Gastroesophageal sphincter (tissue), 4 donors: ENCODE measurements at regions not wholly inside any gene's neighbourhood (a gene's known extent, or its start where the extent isn't known, plus 50 kb on each side); places are given as distances from the start of the nearest gene placed in this dataset.

ENCODE experiments used
- ATAC-seq: fragments of 150-250 bp; one replicate; pipeline ENCODE4 v1.9.1; 2016; ENCODE audit warnings: mild to moderate bottlenecking, moderate library complexity
- H3K27ac ChIP-seq, 4 donors: fragments of 200-600 bp; sonication (generic) in 3 of 4; 1 replicate in 3 of 4; 2 replicates in 1 of 4; pipeline ENCODE4 v1.5.1; 2016 to 2019
- H3K27me3 ChIP-seq: fragments of 200-600 bp; sonication (generic); one replicate; pipeline ENCODE4 v1.5.1; 2019
- H3K36me3 ChIP-seq, 2 donors: fragments of 200-600 bp; sonication (generic); one replicate each; pipeline ENCODE4 v1.5.1; 2019; ENCODE audit warnings: control low read depth in 1 of 2
- H3K4me1 ChIP-seq, 3 donors: fragments of 200-600 bp; sonication (generic); 1 replicate in 2 of 3; 2 replicates in 1 of 3; pipeline ENCODE4 v1.5.1; 2016 to 2019; ENCODE audit warnings: control low read depth in 2 of 3
- H3K4me3 ChIP-seq, 2 donors: fragments of 200-600 bp; sonication (generic); one replicate each; pipeline ENCODE4 v1.5.1; 2019; ENCODE audit warnings: mild to moderate bottlenecking in 1 of 2, moderate library complexity in 1 of 2
- H3K9me3 ChIP-seq, 3 donors: fragments of 200-600 bp; sonication (generic); one replicate each; pipeline ENCODE4 v1.5.1; 2017 to 2019; ENCODE audit warnings: control low read depth in 2 of 3
- EP300 ChIP-seq: sonication (generic); formaldehyde crosslinking; IDR thresholded peaks from one replicate; pipeline ENCODE4 v1.6.1; 2017; ENCODE audit warnings: antibody characterized with exemption, mild to moderate bottlenecking
- POLR2A ChIP-seq, 2 donors: fragments of 450-650 bp; IDR thresholded peaks; one replicate each; pipeline ENCODE4 v1.6.1; 2017; ENCODE audit warnings: antibody characterized with exemption in 2 of 2, mild to moderate bottlenecking in 2 of 2, moderate library complexity in 1 of 2
- POLR2AphosphoS5 ChIP-seq: sonication (generic); formaldehyde crosslinking; IDR thresholded peaks from one replicate; pipeline ENCODE4 v1.6.1; 2017; ENCODE audit warnings: antibody characterized with exemption
- WGBS, 2 donors: methylation state at CpG; one replicate each; pipeline ENCODE4 v1.1.5; 2018; ENCODE audit warnings: low coverage in 1 of 2; 5-methylcytosine and 5-hydroxymethylcytosine counted together
- TF ChIP-seq, protein P1 (sequence below), 4 experiments: fragments of 200-600 bp in 2 of 4; fragments of 450-650 bp in 2 of 4; sonication (generic) in 1 of 4; IDR thresholded peaks; one replicate each; pipeline ENCODE4 v1.5.1; 2017 to 2019; ENCODE audit warnings: antibody characterized with exemption in 4 of 4, mild to moderate bottlenecking in 2 of 4, moderate library complexity in 2 of 4

- Histone ChIP-seq H3K9me3 (no peaks in the 10 kb centered on the region), H3K4me1 (peaks cover 10 to 64% (median 44%) of the 10 kb centered on the region in 3 donors), H3K27me3 (no peaks in the 10 kb centered on the region), H3K4me3 (no peak overlapping the region), H3K27ac (no peak overlapping the region), H3K36me3 (no peaks in the 10 kb centered on the region)
- TF ChIP-seq POLR2AphosphoS5 (no peak), POLR2A (IDR thresholded peaks at IDR 0.05) (no peak)
- TF ChIP-seq, protein P1, sequence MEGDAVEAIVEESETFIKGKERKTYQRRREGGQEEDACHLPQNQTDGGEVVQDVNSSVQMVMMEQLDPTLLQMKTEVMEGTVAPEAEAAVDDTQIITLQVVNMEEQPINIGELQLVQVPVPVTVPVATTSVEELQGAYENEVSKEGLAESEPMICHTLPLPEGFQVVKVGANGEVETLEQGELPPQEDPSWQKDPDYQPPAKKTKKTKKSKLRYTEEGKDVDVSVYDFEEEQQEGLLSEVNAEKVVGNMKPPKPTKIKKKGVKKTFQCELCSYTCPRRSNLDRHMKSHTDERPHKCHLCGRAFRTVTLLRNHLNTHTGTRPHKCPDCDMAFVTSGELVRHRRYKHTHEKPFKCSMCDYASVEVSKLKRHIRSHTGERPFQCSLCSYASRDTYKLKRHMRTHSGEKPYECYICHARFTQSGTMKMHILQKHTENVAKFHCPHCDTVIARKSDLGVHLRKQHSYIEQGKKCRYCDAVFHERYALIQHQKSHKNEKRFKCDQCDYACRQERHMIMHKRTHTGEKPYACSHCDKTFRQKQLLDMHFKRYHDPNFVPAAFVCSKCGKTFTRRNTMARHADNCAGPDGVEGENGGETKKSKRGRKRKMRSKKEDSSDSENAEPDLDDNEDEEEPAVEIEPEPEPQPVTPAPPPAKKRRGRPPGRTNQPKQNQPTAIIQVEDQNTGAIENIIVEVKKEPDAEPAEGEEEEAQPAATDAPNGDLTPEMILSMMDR (IDR thresholded peaks at IDR 0.05): no peak
- no peak for ATAC-seq
- WGBS, 2 donors: 91% methylated on average over 6 of the region's 15 CpGs; no CpG with 5 or more reads in 1 of the 2 donors
Measured at GRCh38 chr2:43078781-43079755, 147.3 kb downstream of the ZFP36L2 start.

- Histone ChIP-seq H3K27me3 (no peaks in the 10 kb centered on the region), H3K27ac (no peak overlapping the region), H3K9me3 (no peaks in the 10 kb centered on the region), H3K4me3 (no peak overlapping the region), H3K36me3 (no peaks in the 10 kb centered on the region), H3K4me1 (peaks cover 4 to 64% (median 42%) of the 10 kb centered on the region in 3 donors)
- 92 to 98% methylated on average over 2 to 4 of the region's 5 CpGs for WGBS, 2 donors
- TF ChIP-seq, protein P1 (IDR thresholded peaks at IDR 0.05): no peak
- TF ChIP-seq EP300 (no peak), POLR2A (IDR thresholded peaks at IDR 0.05) (no peak), POLR2AphosphoS5 (no peak)
- ATAC-seq: no peak
Measured at GRCh38 chr2:43078301-43078700, 148.1 kb downstream of the ZFP36L2 start.

- Histone ChIP-seq H3K27me3 (no peaks in the 10 kb centered on the region), H3K27ac (no peak overlapping the region), H3K36me3 (no peaks in the 10 kb centered on the region), H3K4me3 (no peak overlapping the region), H3K9me3 (no peaks in the 10 kb centered on the region), H3K4me1 (peaks cover 3 to 63% (median 41%) of the 10 kb centered on the region in 3 donors)
- no peak for TF ChIP-seq EP300
- TF ChIP-seq, protein P1 (IDR thresholded peaks at IDR 0.05): no peak
- no peak for TF ChIP-seq POLR2AphosphoS5
- no peak for TF ChIP-seq POLR2A (IDR thresholded peaks at IDR 0.05)
- 100% methylated on average over 1 of the region's 1 CpG; no CpG with 5 or more reads in 1 of the 2 donors for WGBS, 2 donors
- ATAC-seq: no peak
Measured at GRCh38 chr2:43077876-43078275, 148.5 kb downstream of the ZFP36L2 start.

DNA sequence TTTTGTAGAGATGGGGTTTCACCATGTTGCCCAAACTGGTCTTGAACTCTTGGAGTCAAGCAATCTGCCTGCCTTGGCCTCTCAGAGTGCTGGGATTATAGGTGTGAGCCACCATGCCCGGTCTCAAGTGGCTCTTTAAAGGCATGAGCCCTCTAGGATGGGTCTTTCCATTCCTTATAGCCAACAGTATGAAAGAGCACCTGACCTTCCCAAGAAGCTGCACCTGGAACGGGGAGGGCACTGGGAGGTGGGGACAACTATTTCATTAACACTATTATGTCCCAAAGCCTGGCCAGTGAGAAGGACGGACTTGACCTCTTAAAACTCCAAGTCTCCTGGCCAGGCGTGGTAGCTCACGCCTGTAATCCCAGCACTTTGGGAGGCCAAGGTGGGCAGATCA, 149.7 kb downstream of the ZFP36L2 start:
- Histone ChIP-seq H3K9me3 (no peaks in the 10 kb centered on the region), H3K27ac (peak overlapping the region in 3 of 4 donors; percentile 73 to 88 (median 82)), H3K36me3 (no peaks in the 10 kb centered on the region), H3K4me1 (peaks cover 3 to 61% (median 35%) of the 10 kb centered on the region in 3 donors), H3K4me3 (no peak overlapping the region), H3K27me3 (no peaks in the 10 kb centered on the region)
- TF ChIP-seq POLR2AphosphoS5 (no peak), POLR2A (IDR thresholded peaks at IDR 0.05) (no peak), EP300 (no peak)
- TF ChIP-seq, protein P1 (IDR thresholded peaks at IDR 0.05): no peak
- WGBS, 2 donors: 90 to 100% methylated on average over 2 to 3 of the region's 5 CpGs
- ATAC-seq: no peak
